ENCODE measurements at regions not wholly inside any gene's neighbourhood (a gene's known extent, or its start where the extent isn't known, plus 50 kb on each side); places are given as distances from the start of the nearest gene placed in this dataset.

DNA sequence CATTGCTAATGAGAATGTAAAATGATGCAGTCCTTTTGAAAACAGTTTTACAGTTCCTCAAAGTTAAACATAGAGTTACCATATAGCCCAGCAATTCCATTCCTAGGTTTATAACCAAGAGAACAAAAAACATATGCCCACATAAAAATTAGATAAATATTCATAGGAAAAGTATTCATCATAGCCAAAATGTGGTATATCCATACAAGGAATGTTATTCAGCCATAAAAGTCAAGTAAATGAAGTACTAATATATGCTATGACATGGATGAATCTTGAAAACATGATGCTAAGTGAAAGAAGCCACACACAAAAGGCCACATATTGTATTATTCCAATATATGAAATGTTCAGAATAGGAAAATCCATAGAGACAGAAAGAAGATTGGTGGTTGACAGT is 158.0 kb upstream of the CARMIL1 start:
- TF ChIP-seq GATA2 (IDR thresholded peaks at IDR 0.05; ENCODE audit: low read depth, low read length): no peak
- TF ChIP-seq GATA3 (IDR thresholded peaks at IDR 0.05; ENCODE audit: low read depth, low read length): no peak
